Hepatocyte (in vitro differentiated cells): ENCODE measurements at regions not wholly inside any gene's neighbourhood (a gene's known extent, or its start where the extent isn't known, plus 50 kb on each side); places are given as distances from the start of the nearest gene placed in this dataset.
"Not testable (repeated sequence)": the region's sequence is repeated elsewhere in the genome, so short reads cannot be mapped to it uniquely, and the experiment has no call there.

ENCODE experiments used
- CTCF ChIP-seq: fragments of 200-600 bp; sonication (generic); IDR thresholded peaks from 2 replicates; pipeline ENCODE4 v1.5.1; 2016; ENCODE audit warnings: antibody characterized with exemption, mild to moderate bottlenecking; ENCODE audit not compliant: poor library complexity
- EZH2 ChIP-seq: fragments of 200-600 bp; sonication (generic); IDR thresholded peaks from 2 replicates; pipeline ENCODE4 v1.6.1; 2016; ENCODE audit warnings: antibody characterized with exemption, mild to moderate bottlenecking, borderline replicate concordance
- EZH2phosphoT487 ChIP-seq: fragments of 200-600 bp; sonication (generic); IDR thresholded peaks from one replicate; pipeline ENCODE4 v1.6.1; 2018; ENCODE audit warnings: antibody characterized with exemption, mild to moderate bottlenecking, low read depth, moderate library complexity; ENCODE audit not compliant: unreplicated experiment, severe bottlenecking

- not testable (repeated sequence) for TF ChIP-seq CTCF, EZH2phosphoT487, EZH2
Observed at GRCh38 chr9:97130864-97131263, 91.9 kb upstream of the CTSV start.
